Nephron progenitor cell (in vitro differentiated cells): ENCODE measurements at regions not wholly inside any gene's neighbourhood (a gene's known extent, or its start where the extent isn't known, plus 50 kb on each side); places are given as distances from the start of the nearest gene placed in this dataset.

ENCODE experiments used
- DNase-seq: peaks from one replicate; pipeline ENCODE4 v3.0.0; 2021
- H3K27ac Mint-ChIP-seq: 2 replicates; pipeline ENCODE4 v1.8.0; 2021; ENCODE audit warnings: mild to moderate bottlenecking, moderate library complexity, mixed read lengths
- H3K27me3 Mint-ChIP-seq: 2 replicates; pipeline ENCODE4 v1.8.0; 2021; ENCODE audit warnings: mild to moderate bottlenecking, low read depth, mixed read lengths; ENCODE audit not compliant: poor library complexity
- H3K36me3 Mint-ChIP-seq: 2 replicates; pipeline ENCODE4 v1.8.0; 2021; ENCODE audit warnings: low read depth, mixed read lengths
- H3K4me1 Mint-ChIP-seq: 2 replicates; pipeline ENCODE4 v1.8.0; 2021; ENCODE audit warnings: mixed read lengths
- H3K4me3 Mint-ChIP-seq: 2 replicates; pipeline ENCODE4 v1.8.0; 2021; ENCODE audit warnings: mild to moderate bottlenecking, moderate library complexity, mixed read lengths
- H3K9me3 Mint-ChIP-seq: 2 replicates; pipeline ENCODE4 v1.8.0; 2021; ENCODE audit warnings: mild to moderate bottlenecking, moderate library complexity, mixed read lengths
- TF ChIP-seq, protein P1 (sequence below): fragments of 200-600 bp; sonication (generic); IDR thresholded peaks from 2 replicates; pipeline ENCODE4 v1.5.0; 2021; ENCODE audit warnings: antibody characterized with exemption

- no peaks in the 10 kb centered on the region for H3K9me3 Mint-ChIP-seq
- TF ChIP-seq, protein P1, sequence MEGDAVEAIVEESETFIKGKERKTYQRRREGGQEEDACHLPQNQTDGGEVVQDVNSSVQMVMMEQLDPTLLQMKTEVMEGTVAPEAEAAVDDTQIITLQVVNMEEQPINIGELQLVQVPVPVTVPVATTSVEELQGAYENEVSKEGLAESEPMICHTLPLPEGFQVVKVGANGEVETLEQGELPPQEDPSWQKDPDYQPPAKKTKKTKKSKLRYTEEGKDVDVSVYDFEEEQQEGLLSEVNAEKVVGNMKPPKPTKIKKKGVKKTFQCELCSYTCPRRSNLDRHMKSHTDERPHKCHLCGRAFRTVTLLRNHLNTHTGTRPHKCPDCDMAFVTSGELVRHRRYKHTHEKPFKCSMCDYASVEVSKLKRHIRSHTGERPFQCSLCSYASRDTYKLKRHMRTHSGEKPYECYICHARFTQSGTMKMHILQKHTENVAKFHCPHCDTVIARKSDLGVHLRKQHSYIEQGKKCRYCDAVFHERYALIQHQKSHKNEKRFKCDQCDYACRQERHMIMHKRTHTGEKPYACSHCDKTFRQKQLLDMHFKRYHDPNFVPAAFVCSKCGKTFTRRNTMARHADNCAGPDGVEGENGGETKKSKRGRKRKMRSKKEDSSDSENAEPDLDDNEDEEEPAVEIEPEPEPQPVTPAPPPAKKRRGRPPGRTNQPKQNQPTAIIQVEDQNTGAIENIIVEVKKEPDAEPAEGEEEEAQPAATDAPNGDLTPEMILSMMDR: no peak
- no peak overlapping the region for H3K4me3 Mint-ChIP-seq
- DNase-seq: no peak
- peaks cover 69% of the 10 kb centered on the region for H3K4me1 Mint-ChIP-seq
- H3K27ac Mint-ChIP-seq: peak overlapping the region; percentile 34
- no peaks in the 10 kb centered on the region for H3K27me3 Mint-ChIP-seq
- no peaks in the 10 kb centered on the region for H3K36me3 Mint-ChIP-seq
Observed at GRCh38 chr10:91046869-91047268, 126.0 kb upstream of the ANKRD1 start.

DNA sequence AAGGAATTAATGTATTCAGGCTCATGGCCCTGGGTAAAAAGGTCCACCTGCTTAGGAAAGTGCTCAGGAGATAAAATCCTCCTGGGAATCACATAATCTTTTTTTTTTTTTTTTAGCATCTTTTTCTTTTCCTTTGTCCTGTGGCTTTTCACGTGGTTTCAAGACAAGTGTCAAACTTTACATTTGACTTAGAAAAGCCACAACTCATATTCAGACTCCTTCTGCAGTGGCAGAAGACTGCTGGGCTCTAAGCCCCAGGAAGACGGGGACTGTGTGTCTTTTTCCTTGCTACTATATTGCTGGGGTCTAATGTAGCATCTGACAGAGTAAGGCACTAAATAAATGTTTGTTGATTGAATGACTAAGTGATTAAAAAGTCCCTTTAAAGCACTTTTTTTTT, 127.5 kb upstream of the ANKRD1 start:
- no peak overlapping the region for H3K4me3 Mint-ChIP-seq
- H3K36me3 Mint-ChIP-seq: no peaks in the 10 kb centered on the region
- H3K4me1 Mint-ChIP-seq: peaks cover 54% of the 10 kb centered on the region
- peaks cover 3% of the 10 kb centered on the region for H3K9me3 Mint-ChIP-seq
- DNase-seq: no peak
- no peaks in the 10 kb centered on the region for H3K27me3 Mint-ChIP-seq
- TF ChIP-seq, protein P1: no peak
- peak overlapping the region; percentile 66 for H3K27ac Mint-ChIP-seq

DNA sequence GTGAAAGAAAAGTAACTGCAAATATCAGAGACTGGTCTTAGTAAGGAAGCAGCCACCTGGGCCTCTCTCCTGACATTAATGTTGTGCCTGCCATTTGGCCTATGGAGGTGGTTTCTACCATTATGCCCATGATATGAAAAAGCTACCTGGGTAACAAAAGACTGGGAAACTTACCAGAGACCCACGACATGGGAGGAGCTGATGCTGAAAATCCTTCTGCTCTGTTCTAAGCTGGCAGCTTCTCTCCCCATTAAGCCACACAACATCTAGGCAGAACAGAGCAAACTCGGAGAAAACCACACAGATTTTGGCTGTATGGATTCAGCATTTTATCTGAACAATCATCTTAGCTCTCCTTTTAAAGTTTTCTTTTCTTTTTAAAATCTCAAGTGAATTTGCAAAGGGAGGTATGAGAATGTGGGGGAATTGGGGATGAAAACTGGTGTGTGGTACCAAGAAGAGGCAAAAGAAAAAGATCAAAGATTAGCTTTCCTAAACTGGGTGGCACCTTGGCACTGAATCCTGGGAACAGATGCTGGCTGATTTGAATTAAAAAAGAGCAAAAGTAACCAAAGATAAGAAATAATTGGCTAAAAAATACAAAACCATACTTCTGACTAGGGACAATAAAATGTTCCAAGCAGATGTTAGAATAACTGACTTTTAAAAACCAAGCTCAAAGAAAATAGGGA, 128.6 kb upstream of the ANKRD1 start:
- TF ChIP-seq, protein P1: no peak
- Mint-ChIP-seq H3K27me3 (no peaks in the 10 kb centered on the region), H3K27ac (peak overlapping the region; percentile 96), H3K9me3 (peaks cover 3% of the 10 kb centered on the region), H3K36me3 (no peaks in the 10 kb centered on the region), H3K4me1 (peaks cover 48% of the 10 kb centered on the region), H3K4me3 (no peak overlapping the region)
- no peak for DNase-seq

DNA sequence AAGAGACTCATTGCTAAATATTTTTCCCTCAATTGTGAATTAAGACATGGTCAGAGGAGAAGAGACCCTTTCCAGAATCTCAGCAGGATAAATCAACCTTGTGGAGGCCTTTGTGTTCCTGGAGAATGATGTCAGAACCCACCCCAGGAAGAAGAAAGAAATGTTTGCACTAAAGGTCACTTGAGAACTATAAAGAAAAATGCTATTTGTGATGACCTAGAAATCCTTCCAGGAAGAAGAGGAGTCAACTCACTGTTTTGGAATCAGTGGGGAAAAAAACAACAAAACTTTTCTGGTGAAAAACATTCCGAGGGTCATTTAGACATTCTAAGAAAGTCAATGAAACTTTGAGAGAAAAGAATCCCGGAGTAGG, 129.1 kb upstream of the ANKRD1 start:
- DNase-seq: no peak
- Mint-ChIP-seq H3K4me1 (peaks cover 42% of the 10 kb centered on the region), H3K27ac (peak overlapping the region; percentile 96), H3K36me3 (no peaks in the 10 kb centered on the region), H3K4me3 (no peak overlapping the region), H3K9me3 (peaks cover 3% of the 10 kb centered on the region), H3K27me3 (no peaks in the 10 kb centered on the region)
- TF ChIP-seq, protein P1: no peak

GRCh38 chr10:91050371-91051034, 129.6 kb upstream of the ANKRD1 start:
- H3K9me3 Mint-ChIP-seq: peaks cover 3% of the 10 kb centered on the region
- TF ChIP-seq, protein P1: no peak
- peak overlapping the region; percentile 96 for H3K27ac Mint-ChIP-seq
- H3K36me3 Mint-ChIP-seq: no peaks in the 10 kb centered on the region
- no peaks in the 10 kb centered on the region for H3K27me3 Mint-ChIP-seq
- H3K4me3 Mint-ChIP-seq: no peak overlapping the region
- DNase-seq: no peak
- peaks cover 41% of the 10 kb centered on the region for H3K4me1 Mint-ChIP-seq

GRCh38 chr10:91051829-91052228, 130.9 kb upstream of the ANKRD1 start:
- H3K4me3 Mint-ChIP-seq: no peak overlapping the region
- TF ChIP-seq, protein P1: no peak
- H3K9me3 Mint-ChIP-seq: peaks cover 3% of the 10 kb centered on the region
- H3K27ac Mint-ChIP-seq: no peak overlapping the region
- peaks cover 6% of the 10 kb centered on the region for H3K27me3 Mint-ChIP-seq
- DNase-seq: no peak
- H3K36me3 Mint-ChIP-seq: no peaks in the 10 kb centered on the region
- peaks cover 34% of the 10 kb centered on the region for H3K4me1 Mint-ChIP-seq
